HL-60 (cell line): ENCODE measurements at regions not wholly inside any gene's neighbourhood (a gene's known extent, or its start where the extent isn't known, plus 50 kb on each side); places are given as distances from the start of the nearest gene placed in this dataset.

ENCODE experiments used
- GABPA ChIP-seq: IDR thresholded peaks from 2 replicates; pipeline ENCODE4 v1.6.1; 2012; ENCODE audit warnings: low read depth
- TF ChIP-seq, protein P1 (sequence below): IDR thresholded peaks from one replicate; pipeline ENCODE4 v1.5.1; 2011; ENCODE audit warnings: low read length, control low read depth, inconsistent platforms; ENCODE audit not compliant: insufficient read depth
- TF ChIP-seq, protein P2 (sequence below): IDR thresholded peaks from 2 replicates; pipeline ENCODE4 v1.6.1; 2012; ENCODE audit warnings: low read depth; ENCODE audit not compliant: insufficient replicate concordance

- TF ChIP-seq, protein P1, sequence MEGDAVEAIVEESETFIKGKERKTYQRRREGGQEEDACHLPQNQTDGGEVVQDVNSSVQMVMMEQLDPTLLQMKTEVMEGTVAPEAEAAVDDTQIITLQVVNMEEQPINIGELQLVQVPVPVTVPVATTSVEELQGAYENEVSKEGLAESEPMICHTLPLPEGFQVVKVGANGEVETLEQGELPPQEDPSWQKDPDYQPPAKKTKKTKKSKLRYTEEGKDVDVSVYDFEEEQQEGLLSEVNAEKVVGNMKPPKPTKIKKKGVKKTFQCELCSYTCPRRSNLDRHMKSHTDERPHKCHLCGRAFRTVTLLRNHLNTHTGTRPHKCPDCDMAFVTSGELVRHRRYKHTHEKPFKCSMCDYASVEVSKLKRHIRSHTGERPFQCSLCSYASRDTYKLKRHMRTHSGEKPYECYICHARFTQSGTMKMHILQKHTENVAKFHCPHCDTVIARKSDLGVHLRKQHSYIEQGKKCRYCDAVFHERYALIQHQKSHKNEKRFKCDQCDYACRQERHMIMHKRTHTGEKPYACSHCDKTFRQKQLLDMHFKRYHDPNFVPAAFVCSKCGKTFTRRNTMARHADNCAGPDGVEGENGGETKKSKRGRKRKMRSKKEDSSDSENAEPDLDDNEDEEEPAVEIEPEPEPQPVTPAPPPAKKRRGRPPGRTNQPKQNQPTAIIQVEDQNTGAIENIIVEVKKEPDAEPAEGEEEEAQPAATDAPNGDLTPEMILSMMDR: no peak
- no peak for TF ChIP-seq GABPA
- TF ChIP-seq, protein P2, sequence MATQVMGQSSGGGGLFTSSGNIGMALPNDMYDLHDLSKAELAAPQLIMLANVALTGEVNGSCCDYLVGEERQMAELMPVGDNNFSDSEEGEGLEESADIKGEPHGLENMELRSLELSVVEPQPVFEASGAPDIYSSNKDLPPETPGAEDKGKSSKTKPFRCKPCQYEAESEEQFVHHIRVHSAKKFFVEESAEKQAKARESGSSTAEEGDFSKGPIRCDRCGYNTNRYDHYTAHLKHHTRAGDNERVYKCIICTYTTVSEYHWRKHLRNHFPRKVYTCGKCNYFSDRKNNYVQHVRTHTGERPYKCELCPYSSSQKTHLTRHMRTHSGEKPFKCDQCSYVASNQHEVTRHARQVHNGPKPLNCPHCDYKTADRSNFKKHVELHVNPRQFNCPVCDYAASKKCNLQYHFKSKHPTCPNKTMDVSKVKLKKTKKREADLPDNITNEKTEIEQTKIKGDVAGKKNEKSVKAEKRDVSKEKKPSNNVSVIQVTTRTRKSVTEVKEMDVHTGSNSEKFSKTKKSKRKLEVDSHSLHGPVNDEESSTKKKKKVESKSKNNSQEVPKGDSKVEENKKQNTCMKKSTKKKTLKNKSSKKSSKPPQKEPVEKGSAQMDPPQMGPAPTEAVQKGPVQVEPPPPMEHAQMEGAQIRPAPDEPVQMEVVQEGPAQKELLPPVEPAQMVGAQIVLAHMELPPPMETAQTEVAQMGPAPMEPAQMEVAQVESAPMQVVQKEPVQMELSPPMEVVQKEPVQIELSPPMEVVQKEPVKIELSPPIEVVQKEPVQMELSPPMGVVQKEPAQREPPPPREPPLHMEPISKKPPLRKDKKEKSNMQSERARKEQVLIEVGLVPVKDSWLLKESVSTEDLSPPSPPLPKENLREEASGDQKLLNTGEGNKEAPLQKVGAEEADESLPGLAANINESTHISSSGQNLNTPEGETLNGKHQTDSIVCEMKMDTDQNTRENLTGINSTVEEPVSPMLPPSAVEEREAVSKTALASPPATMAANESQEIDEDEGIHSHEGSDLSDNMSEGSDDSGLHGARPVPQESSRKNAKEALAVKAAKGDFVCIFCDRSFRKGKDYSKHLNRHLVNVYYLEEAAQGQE: no peak
These were observed 162.0 kb downstream of the JCAD start for GRCh38 chr10:29897430-29897829.
